Right lobe of liver (tissue), 4 donors: ENCODE measurements at regions not wholly inside any gene's neighbourhood (a gene's known extent, or its start where the extent isn't known, plus 50 kb on each side); places are given as distances from the start of the nearest gene placed in this dataset.

Experiments used
- POLR2A ChIP-seq: fragments of 450-650 bp; IDR thresholded peaks from one replicate; pipeline ENCODE4 v1.6.1; 2017; ENCODE audit warnings: antibody characterized with exemption, mild to moderate bottlenecking
- TF ChIP-seq, protein P1 (sequence below), 4 donors: fragments of 200-600 bp in 3 of 4; fragments of 450-650 bp in 1 of 4; IDR thresholded peaks; one replicate each; pipeline versions ENCODE4 v1.5.1 to v1.8.0; 2016 to 2022; ENCODE audit warnings: antibody characterized with exemption in 4 of 4, mild to moderate bottlenecking in 2 of 4
- donor health status: DM: no; HTN: no; CAD: no.
- donor health status: DM: no; HTN: no; CAD: no.
- donor health status: DM: no; HTN: yes; CAD: no.

GRCh38 chr21:15279482-15279881 lies 214.7 kb upstream of the NRIP1 start:
- TF ChIP-seq, protein P1, sequence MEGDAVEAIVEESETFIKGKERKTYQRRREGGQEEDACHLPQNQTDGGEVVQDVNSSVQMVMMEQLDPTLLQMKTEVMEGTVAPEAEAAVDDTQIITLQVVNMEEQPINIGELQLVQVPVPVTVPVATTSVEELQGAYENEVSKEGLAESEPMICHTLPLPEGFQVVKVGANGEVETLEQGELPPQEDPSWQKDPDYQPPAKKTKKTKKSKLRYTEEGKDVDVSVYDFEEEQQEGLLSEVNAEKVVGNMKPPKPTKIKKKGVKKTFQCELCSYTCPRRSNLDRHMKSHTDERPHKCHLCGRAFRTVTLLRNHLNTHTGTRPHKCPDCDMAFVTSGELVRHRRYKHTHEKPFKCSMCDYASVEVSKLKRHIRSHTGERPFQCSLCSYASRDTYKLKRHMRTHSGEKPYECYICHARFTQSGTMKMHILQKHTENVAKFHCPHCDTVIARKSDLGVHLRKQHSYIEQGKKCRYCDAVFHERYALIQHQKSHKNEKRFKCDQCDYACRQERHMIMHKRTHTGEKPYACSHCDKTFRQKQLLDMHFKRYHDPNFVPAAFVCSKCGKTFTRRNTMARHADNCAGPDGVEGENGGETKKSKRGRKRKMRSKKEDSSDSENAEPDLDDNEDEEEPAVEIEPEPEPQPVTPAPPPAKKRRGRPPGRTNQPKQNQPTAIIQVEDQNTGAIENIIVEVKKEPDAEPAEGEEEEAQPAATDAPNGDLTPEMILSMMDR (IDR thresholded peaks at IDR 0.05): no peak
- TF ChIP-seq POLR2A: no peak
